Stimulated activated effector memory CD8-positive, alpha-beta T cell treated with anti-CD3 and anti-CD28 coated beads, Interleukin-12 subunit alpha, Interleukin-12 subunit beta, amount 100 ng/mL, for 72 hours (primary cell): ENCODE measurements at regions not wholly inside any gene's neighbourhood (a gene's known extent, or its start where the extent isn't known, plus 50 kb on each side); places are given as distances from the start of the nearest gene placed in this dataset.

Experiments used
- ATAC-seq: fragments of 150-1000 bp; cut with Tn5 transposase; 2 replicates; pipeline ENCODE4 v1.10.0; 2021
- DNase-seq, 2 donors: peaks; one replicate each; pipeline ENCODE4 v3.0.0; 2021 to 2022; ENCODE audit warnings: low spot score in 2 of 2
- H3K27ac Mint-ChIP-seq: one replicate; pipeline ENCODE4 v1.8.0; 2022; ENCODE audit warnings: mild to moderate bottlenecking, mixed read lengths
- H3K36me3 Mint-ChIP-seq: one replicate; pipeline ENCODE4 v1.8.0; 2022; ENCODE audit warnings: mild to moderate bottlenecking, mixed read lengths
- H3K4me1 Mint-ChIP-seq: one replicate; pipeline ENCODE4 v1.8.0; 2022; ENCODE audit warnings: mixed read lengths
- H3K4me3 Mint-ChIP-seq: one replicate; pipeline ENCODE4 v1.8.0; 2022; ENCODE audit warnings: mild to moderate bottlenecking, mixed read lengths
- H3K9me3 Mint-ChIP-seq: one replicate; pipeline ENCODE4 v1.8.0; 2022; ENCODE audit warnings: mixed read lengths

GRCh38 chr18:78099979-78100588 lies 850.4 kb downstream of the GALR1 start:
- H3K4me1 Mint-ChIP-seq: no peaks in the 10 kb centered on the region
- DNase-seq (no peak), ATAC-seq (no peak)
- peaks cover 4% of the 10 kb centered on the region for H3K9me3 Mint-ChIP-seq
- H3K4me3 Mint-ChIP-seq: no peak overlapping the region
- no peaks in the 10 kb centered on the region for H3K36me3 Mint-ChIP-seq
- H3K27ac Mint-ChIP-seq: no peak overlapping the region

GRCh38 chr18:78101091-78101490 lies 851.4 kb downstream of the GALR1 start:
- Mint-ChIP-seq H3K36me3 (no peaks in the 10 kb centered on the region), H3K4me1 (no peaks in the 10 kb centered on the region), H3K9me3 (peaks cover 4% of the 10 kb centered on the region)

DNA sequence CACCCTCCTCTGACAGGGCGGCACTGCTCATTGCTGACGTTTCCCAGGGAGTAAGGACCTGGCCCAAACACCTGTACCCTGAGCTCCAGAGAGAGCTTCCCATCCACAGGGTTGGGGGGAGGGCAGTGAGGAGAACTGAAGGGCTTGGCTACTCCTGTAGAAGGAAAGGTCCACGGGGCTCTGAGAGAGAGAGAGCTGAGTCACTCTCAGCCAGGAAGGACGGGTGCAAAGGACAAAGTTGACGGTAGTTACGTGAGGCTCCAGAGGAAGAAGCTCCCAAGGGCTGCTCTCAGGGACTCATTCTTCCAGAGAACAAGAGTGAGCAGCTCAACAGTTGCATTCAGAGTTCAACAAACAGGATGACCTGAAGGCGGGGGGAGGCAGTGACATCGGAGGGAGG lies 852.5 kb downstream of the GALR1 start:
- DNase-seq (no peak), ATAC-seq (no peak)
- Mint-ChIP-seq H3K4me3 (no peak overlapping the region), H3K9me3 (peaks cover 4% of the 10 kb centered on the region), H3K4me1 (no peaks in the 10 kb centered on the region), H3K27ac (no peak overlapping the region), H3K36me3 (no peaks in the 10 kb centered on the region)

More at GRCh38 chr18:78101091-78101490, 851.4 kb downstream of the GALR1 start:
- no peak overlapping the region for H3K4me3 Mint-ChIP-seq
- ATAC-seq: no peak
- no peak for DNase-seq
- no peak overlapping the region for H3K27ac Mint-ChIP-seq

DNA sequence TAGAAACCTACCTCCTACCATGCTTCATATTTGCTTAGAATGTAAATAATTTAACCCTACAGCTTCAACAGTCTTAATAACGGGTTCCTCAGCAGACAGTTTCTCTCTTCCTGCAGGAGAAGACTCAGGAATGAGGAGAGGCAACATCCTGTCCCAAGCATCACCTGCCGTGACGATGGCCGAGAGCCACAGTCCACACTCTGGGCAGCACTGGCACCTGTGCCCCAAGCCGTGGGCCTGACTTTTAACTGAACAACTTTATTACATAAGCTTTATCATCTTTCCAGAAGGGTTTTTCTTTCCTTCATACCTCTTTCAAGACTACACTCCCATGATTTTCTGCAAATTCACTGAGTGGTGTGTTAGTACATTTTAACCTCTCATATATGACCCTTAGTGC lies 856.0 kb downstream of the GALR1 start:
- H3K27ac Mint-ChIP-seq: no peak overlapping the region
- no peak for ATAC-seq
- no peaks in the 10 kb centered on the region for H3K36me3 Mint-ChIP-seq
- DNase-seq: no peak
- H3K4me1 Mint-ChIP-seq: no peaks in the 10 kb centered on the region
- H3K9me3 Mint-ChIP-seq: peaks cover 5% of the 10 kb centered on the region
- no peak overlapping the region for H3K4me3 Mint-ChIP-seq

GRCh38 chr18:78106946-78107345 lies 857.3 kb downstream of the GALR1 start:
- no peak overlapping the region for H3K4me3 Mint-ChIP-seq
- H3K9me3 Mint-ChIP-seq: peaks cover 5% of the 10 kb centered on the region
- no peak overlapping the region for H3K27ac Mint-ChIP-seq
- no peaks in the 10 kb centered on the region for H3K4me1 Mint-ChIP-seq
- DNase-seq (no peak), ATAC-seq (no peak)
- no peaks in the 10 kb centered on the region for H3K36me3 Mint-ChIP-seq

- no peaks in the 10 kb centered on the region for H3K36me3 Mint-ChIP-seq
Observed at GRCh38 chr18:78107363-78107762, 857.7 kb downstream of the GALR1 start.

DNA sequence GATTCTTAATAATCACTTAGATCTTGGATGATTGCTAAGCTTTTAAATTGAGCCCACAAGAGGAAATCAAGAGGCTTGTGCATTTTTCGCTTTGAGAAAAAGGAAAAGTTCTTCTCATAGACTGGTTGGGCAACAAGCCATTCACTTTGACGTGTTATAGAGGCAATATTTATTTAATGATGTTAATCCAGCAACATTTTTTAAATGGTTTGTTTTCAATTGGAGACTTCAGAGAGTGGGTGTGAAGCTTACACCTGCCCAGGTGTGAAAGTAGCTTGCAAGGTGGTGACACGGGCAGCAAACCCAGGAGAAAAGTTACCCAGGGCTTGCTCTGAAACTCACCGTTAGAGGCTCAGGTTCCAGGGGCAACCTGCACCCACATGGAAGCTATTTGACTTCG lies 858.9 kb downstream of the GALR1 start:
- Mint-ChIP-seq H3K36me3 (no peaks in the 10 kb centered on the region), H3K4me1 (no peaks in the 10 kb centered on the region), H3K9me3 (peaks cover 5% of the 10 kb centered on the region), H3K4me3 (no peak overlapping the region), H3K27ac (no peak overlapping the region)
- DNase-seq (no peak), ATAC-seq (no peak)

More at GRCh38 chr18:78107363-78107762, 857.7 kb downstream of the GALR1 start:
- DNase-seq (peak in 1 of 2 donors; percentile 30), ATAC-seq (no peak)
- H3K9me3 Mint-ChIP-seq: peaks cover 5% of the 10 kb centered on the region
- no peak overlapping the region for H3K27ac Mint-ChIP-seq
- no peaks in the 10 kb centered on the region for H3K4me1 Mint-ChIP-seq
- no peak overlapping the region for H3K4me3 Mint-ChIP-seq

DNA sequence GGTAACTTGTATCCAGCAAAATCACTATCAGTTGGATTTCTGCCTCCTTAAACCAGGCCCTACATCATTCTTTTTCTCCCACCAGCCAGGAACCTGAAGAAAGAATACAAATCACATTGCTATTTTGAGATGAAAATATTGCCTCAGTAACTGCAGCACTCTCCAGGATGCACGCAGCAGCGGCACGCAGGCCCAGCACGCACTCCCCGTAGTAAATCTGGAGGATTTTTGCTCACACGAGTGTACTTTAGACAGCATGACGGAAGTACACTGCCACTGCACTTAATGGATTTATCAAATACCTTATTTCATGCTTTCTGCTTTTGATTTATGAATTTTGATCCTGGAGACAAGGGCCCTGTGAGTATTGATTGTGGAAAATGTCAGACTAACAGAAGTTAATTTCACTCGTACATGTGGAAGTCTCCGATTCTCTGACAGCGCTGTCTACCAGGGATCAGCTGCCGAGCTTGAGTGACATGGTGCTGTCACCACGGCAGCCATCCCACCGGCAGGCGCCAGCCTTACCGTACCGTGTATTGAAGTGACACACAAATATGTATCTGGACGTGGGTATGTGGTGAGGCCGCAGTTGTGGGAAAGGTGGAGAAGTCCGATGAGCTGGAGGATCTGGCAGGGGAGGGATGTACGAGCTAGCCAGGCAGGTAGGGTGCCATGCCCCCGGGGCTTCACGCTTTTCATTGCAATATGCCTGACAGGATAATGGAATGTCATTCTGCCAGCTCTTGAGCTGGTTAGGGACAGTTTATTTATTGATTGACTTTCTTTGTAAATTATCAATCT lies 863.7 kb downstream of the GALR1 start:
- peak in 1 of 2 donors; percentile 6 for DNase-seq
- no peak overlapping the region for H3K27ac Mint-ChIP-seq
- no peaks in the 10 kb centered on the region for H3K36me3 Mint-ChIP-seq
- no peak overlapping the region for H3K4me3 Mint-ChIP-seq
- H3K4me1 Mint-ChIP-seq: no peaks in the 10 kb centered on the region
- no peak for ATAC-seq
- peaks cover 2% of the 10 kb centered on the region for H3K9me3 Mint-ChIP-seq

- Mint-ChIP-seq H3K4me1 (no peaks in the 10 kb centered on the region), H3K27ac (no peak overlapping the region), H3K36me3 (no peaks in the 10 kb centered on the region), H3K9me3 (peaks cover 2% of the 10 kb centered on the region), H3K4me3 (no peak overlapping the region)
- ATAC-seq (no peak), DNase-seq (peak in 1 of 2 donors; percentile 8)
Observed at GRCh38 chr18:78113940-78114251, 864.2 kb downstream of the GALR1 start.

GRCh38 chr18:78115896-78116561 lies 863.6 kb upstream of the SALL3 start:
- no peaks in the 10 kb centered on the region for H3K36me3 Mint-ChIP-seq
- H3K4me3 Mint-ChIP-seq: no peak overlapping the region
- DNase-seq (no peak), ATAC-seq (no peak)
- H3K9me3 Mint-ChIP-seq: peaks cover 3% of the 10 kb centered on the region
- H3K4me1 Mint-ChIP-seq: no peaks in the 10 kb centered on the region
- no peak overlapping the region for H3K27ac Mint-ChIP-seq

- no peaks in the 10 kb centered on the region for H3K4me1 Mint-ChIP-seq
- no peak overlapping the region for H3K27ac Mint-ChIP-seq
- ATAC-seq (peak; percentile 8), DNase-seq (no peak)
- peaks cover 24% of the 10 kb centered on the region for H3K9me3 Mint-ChIP-seq
- no peaks in the 10 kb centered on the region for H3K36me3 Mint-ChIP-seq
- no peak overlapping the region for H3K4me3 Mint-ChIP-seq
Observed at GRCh38 chr18:78123144-78123909, 856.3 kb upstream of the SALL3 start.

DNA sequence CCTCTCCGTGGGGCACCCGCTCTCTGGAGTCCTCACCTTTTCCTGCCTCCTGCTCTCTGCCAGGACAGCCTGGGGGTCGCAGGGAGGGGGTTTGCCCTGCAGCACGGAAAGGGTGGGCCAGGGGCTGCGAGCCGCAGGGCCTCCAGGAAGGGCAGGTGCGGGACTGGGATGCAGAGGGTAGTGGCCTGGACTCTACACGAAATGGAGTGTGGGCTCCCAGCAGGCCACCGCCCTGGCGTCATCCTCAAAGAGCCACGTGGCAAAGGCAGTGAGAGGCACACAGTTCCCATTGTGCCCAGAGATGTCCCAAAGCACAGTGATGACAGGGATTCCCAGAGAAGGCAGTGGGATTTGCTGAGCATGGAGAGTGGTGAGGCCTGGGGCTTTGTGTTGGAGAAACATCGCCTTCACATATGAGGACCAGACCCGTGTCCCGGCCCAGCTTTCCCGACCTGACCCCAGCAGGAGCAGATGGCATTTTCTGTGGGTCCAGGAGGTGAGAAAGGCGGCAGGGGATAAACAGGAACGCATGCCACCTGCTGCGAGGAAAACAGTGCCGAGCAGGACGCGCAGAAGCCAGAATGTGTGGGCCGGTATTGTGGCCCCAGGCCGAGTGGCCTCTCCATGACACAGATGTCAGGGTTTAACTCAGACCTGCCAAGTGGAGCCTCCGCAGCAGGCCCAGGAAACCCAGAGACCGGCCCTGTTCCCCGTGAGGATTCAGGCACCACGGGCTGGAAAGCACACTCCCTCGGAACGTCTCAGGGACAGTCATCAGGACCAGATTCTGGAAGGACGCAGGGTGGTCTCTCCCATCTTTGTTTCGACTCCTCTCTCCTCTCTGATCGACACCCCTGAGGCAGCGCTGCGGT lies 855.5 kb upstream of the SALL3 start:
- Mint-ChIP-seq H3K4me3 (no peak overlapping the region), H3K4me1 (no peaks in the 10 kb centered on the region), H3K9me3 (peaks cover 25% of the 10 kb centered on the region), H3K27ac (no peak overlapping the region), H3K36me3 (no peaks in the 10 kb centered on the region)
- DNase-seq: no peak
- ATAC-seq: no peak

DNA sequence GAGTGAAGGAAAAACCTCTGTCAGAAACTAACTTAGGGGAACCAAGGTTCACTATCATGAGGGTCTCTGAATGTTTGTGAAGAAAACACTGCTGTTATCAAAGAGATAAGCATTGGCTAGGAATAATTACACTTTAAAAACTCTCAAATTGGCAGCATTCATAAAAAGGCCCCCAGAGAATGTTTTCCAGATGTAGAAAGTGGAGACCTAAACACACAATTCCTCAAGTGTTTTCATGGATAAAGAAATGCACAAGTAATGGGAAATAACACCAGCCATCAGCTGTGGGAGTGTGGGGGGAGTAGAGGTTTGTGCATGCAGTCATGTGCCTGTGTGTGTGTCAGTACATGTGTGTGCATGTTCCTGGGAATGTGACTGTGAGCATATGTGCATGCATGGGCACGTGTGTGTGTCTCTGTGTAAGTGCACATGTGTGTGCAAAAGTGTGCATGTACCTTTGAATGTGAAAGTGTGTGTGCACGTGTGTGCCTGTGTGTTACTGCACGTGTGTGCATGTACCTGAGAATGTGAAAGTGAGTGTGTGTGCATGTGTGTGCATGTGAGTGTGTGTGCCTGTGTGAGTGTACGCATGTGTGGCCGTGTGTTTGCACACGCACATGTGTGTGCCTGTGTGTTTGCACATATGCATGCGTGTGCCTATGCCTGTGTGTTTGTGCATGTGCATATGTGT lies 854.3 kb upstream of the SALL3 start:
- H3K36me3 Mint-ChIP-seq: no peaks in the 10 kb centered on the region
- H3K27ac Mint-ChIP-seq: no peak overlapping the region
- no peaks in the 10 kb centered on the region for H3K4me1 Mint-ChIP-seq
- no peak for DNase-seq
- H3K4me3 Mint-ChIP-seq: no peak overlapping the region
- peaks cover 22% of the 10 kb centered on the region for H3K9me3 Mint-ChIP-seq
- ATAC-seq: no peak

DNA sequence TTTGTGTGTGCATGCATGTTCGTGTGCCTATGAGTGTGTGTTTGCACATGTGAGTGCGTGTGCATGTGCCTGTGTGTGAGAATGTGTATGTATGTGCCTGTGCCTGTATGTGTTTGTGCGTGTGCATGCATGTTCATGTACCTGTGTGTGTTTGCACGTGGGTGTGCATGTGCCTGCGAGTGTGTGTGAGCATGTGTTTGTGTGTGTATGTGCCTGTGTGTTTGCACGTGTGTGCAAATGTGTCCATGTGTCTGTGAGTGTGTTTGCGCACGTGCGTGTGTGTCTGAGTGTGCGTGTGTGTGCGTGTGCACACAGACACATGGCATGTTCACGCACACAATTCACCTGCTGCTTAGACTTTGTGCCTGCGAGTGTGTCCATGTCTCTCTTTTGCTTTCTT lies 853.5 kb upstream of the SALL3 start:
- no peaks in the 10 kb centered on the region for H3K4me1 Mint-ChIP-seq
- ATAC-seq (no peak), DNase-seq (no peak)
- no peaks in the 10 kb centered on the region for H3K36me3 Mint-ChIP-seq
- no peak overlapping the region for H3K4me3 Mint-ChIP-seq
- H3K9me3 Mint-ChIP-seq: peaks cover 22% of the 10 kb centered on the region
- no peak overlapping the region for H3K27ac Mint-ChIP-seq
